HL-60 (cell line): ENCODE measurements at regions not wholly inside any gene's neighbourhood (a gene's known extent, or its start where the extent isn't known, plus 50 kb on each side); places are given as distances from the start of the nearest gene placed in this dataset.

Experiments
- DNase-seq, 2 experiments: peaks; one replicate each; pipeline ENCODE4 v3.0.0-alpha.2; 2010 to 2020; ENCODE audit warnings: low read depth in 1 of 2, low spot score in 1 of 2
- H3K27ac ChIP-seq: fragments of 250-450 bp; sonication (Bioruptor Pico); replicated peaks from 2 replicates; pipeline ENCODE4 v1.5.1; 2020; ENCODE audit warnings: mild to moderate bottlenecking, moderate library complexity
- H3K27me3 ChIP-seq: fragments of 250-450 bp; sonication (Bioruptor Pico); 2 replicates; pipeline ENCODE4 v1.5.1; 2021; ENCODE audit warnings: mild to moderate bottlenecking, moderate library complexity; ENCODE audit not compliant: insufficient read depth, poor library complexity, severe bottlenecking
- H3K4me3 ChIP-seq: replicated peaks from 2 replicates; pipeline ENCODE4 v1.5.1; 2011; ENCODE audit warnings: mild to moderate bottlenecking, control low read depth, low read length; ENCODE audit not compliant: insufficient read depth
- GABPA ChIP-seq: IDR thresholded peaks from 2 replicates; pipeline ENCODE4 v1.6.1; 2012; ENCODE audit warnings: low read depth
- POLR2AphosphoS5 ChIP-seq: IDR thresholded peaks from 2 replicates; pipeline ENCODE4 v1.6.1; 2012; ENCODE audit warnings: low read depth
- REST ChIP-seq: IDR thresholded peaks from 2 replicates; pipeline ENCODE4 v1.6.1; 2012; ENCODE audit warnings: low read depth; ENCODE audit not compliant: insufficient replicate concordance
- SPI1 ChIP-seq: IDR thresholded peaks from 2 replicates; pipeline ENCODE4 v1.6.1; 2012; ENCODE audit warnings: low read depth, mild to moderate bottlenecking, borderline replicate concordance
- TF ChIP-seq, protein P1 (sequence below): IDR thresholded peaks from one replicate; pipeline ENCODE4 v1.5.1; 2011; ENCODE audit warnings: low read length, control low read depth, inconsistent platforms; ENCODE audit not compliant: insufficient read depth

DNA sequence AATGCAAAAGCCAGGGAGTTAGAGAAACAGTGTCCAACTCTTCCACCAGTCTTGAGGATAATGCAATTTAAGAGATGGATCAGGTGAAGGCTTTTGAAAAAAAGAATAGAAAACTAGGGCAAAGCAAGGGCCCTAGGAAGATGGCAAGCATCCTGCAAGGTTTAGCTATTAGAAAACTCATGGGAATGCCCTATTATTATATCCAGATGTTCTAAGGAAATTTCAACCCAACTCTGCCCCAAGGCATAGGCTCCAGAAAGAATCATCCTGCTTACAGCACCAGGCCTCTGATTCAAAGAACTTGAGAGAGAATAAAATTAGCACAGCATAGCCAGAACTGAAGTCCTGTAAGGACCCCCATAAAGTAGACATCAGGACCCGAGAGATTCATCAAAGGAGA lies 68.1 kb downstream of the EN1 start:
- H3K27me3 ChIP-seq, result peaks cover 25% of the 10 kb centered on the region
- H3K27ac ChIP-seq, result no peak overlapping the region
- DNase-seq, result no peak
- no peak for TF ChIP-seq SPI1
- TF ChIP-seq POLR2AphosphoS5, result no peak
- TF ChIP-seq GABPA, result no peak
- no peak for TF ChIP-seq REST
- TF ChIP-seq, protein P1, sequence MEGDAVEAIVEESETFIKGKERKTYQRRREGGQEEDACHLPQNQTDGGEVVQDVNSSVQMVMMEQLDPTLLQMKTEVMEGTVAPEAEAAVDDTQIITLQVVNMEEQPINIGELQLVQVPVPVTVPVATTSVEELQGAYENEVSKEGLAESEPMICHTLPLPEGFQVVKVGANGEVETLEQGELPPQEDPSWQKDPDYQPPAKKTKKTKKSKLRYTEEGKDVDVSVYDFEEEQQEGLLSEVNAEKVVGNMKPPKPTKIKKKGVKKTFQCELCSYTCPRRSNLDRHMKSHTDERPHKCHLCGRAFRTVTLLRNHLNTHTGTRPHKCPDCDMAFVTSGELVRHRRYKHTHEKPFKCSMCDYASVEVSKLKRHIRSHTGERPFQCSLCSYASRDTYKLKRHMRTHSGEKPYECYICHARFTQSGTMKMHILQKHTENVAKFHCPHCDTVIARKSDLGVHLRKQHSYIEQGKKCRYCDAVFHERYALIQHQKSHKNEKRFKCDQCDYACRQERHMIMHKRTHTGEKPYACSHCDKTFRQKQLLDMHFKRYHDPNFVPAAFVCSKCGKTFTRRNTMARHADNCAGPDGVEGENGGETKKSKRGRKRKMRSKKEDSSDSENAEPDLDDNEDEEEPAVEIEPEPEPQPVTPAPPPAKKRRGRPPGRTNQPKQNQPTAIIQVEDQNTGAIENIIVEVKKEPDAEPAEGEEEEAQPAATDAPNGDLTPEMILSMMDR, result no peak
- no peak overlapping the region for H3K4me3 ChIP-seq

GRCh38 chr2:118774458-118775133 lies 72.9 kb downstream of the EN1 start:
- DNase-seq, result no peak
- H3K27ac ChIP-seq, result no peak overlapping the region
- H3K4me3 ChIP-seq, result no peak overlapping the region
- TF ChIP-seq GABPA, result no peak
- TF ChIP-seq REST, result no peak
- TF ChIP-seq SPI1, result no peak
- TF ChIP-seq, protein P1, result no peak
- TF ChIP-seq POLR2AphosphoS5, result no peak
- peaks cover 30% of the 10 kb centered on the region for H3K27me3 ChIP-seq

- Histone ChIP-seq H3K27me3 (peaks cover 30% of the 10 kb centered on the region), H3K4me3 (no peak overlapping the region), H3K27ac (no peak overlapping the region)
- TF ChIP-seq REST, result no peak
- no peak for TF ChIP-seq GABPA
- TF ChIP-seq, protein P1, result no peak
- no peak for TF ChIP-seq SPI1
- no peak for TF ChIP-seq POLR2AphosphoS5
- no peak for DNase-seq
These were observed 73.6 kb downstream of the EN1 start for GRCh38 chr2:118773826-118774225.
